ENCODE measurements at regions not wholly inside any gene's neighbourhood (a gene's known extent, or its start where the extent isn't known, plus 50 kb on each side); places are given as distances from the start of the nearest gene placed in this dataset.

GRCh38 chr18:76139844-76140243 is 355.2 kb downstream of the ZNF516 start:
- Histone ChIP-seq H3K9me2 (replicated peaks; ENCODE audit: insufficient read depth, low read length) (no peaks in the 10 kb centered on the region), H3K4me2 (ENCODE audit: low read depth, low read length) (no peak overlapping the region), H3K27ac (ENCODE audit: low read length) (no peak overlapping the region), H3K79me2 (ENCODE audit: low read length) (no peaks in the 10 kb centered on the region), H3K9me3 (replicated peaks; ENCODE audit: insufficient read depth, low read length) (no peaks in the 10 kb centered on the region), H2AFZ (ENCODE audit: low read length) (no peak overlapping the region), H3K4me3 (ENCODE audit: low read length) (no peak overlapping the region), H3K4me1 (ENCODE audit: low read length) (no peaks in the 10 kb centered on the region), H3F3A (ENCODE audit: insufficient read depth, low read length) (no peaks in the 10 kb centered on the region), H3K27me3 (replicated peaks; ENCODE audit: insufficient read depth, low read length) (no peaks in the 10 kb centered on the region), H3K36me3 (replicated peaks; ENCODE audit: insufficient read depth, low read length) (no peaks in the 10 kb centered on the region), H3K9ac (ENCODE audit: low read length) (no peak overlapping the region), H4K20me1 (ENCODE audit: insufficient read depth, low read length) (no peaks in the 10 kb centered on the region)
- DNase-seq: no peak
- TF ChIP-seq, protein P1, sequence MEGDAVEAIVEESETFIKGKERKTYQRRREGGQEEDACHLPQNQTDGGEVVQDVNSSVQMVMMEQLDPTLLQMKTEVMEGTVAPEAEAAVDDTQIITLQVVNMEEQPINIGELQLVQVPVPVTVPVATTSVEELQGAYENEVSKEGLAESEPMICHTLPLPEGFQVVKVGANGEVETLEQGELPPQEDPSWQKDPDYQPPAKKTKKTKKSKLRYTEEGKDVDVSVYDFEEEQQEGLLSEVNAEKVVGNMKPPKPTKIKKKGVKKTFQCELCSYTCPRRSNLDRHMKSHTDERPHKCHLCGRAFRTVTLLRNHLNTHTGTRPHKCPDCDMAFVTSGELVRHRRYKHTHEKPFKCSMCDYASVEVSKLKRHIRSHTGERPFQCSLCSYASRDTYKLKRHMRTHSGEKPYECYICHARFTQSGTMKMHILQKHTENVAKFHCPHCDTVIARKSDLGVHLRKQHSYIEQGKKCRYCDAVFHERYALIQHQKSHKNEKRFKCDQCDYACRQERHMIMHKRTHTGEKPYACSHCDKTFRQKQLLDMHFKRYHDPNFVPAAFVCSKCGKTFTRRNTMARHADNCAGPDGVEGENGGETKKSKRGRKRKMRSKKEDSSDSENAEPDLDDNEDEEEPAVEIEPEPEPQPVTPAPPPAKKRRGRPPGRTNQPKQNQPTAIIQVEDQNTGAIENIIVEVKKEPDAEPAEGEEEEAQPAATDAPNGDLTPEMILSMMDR (IDR thresholded peaks at IDR 0.05; ENCODE audit: low read length): no peak
- TF ChIP-seq EZH2 (optimal IDR thresholded peaks at IDR 0.05; ENCODE audit: low read depth, low read length) (no peak), EZH2phosphoT487 (IDR thresholded peaks at IDR 0.05; ENCODE audit: low read length) (no peak)

DNA sequence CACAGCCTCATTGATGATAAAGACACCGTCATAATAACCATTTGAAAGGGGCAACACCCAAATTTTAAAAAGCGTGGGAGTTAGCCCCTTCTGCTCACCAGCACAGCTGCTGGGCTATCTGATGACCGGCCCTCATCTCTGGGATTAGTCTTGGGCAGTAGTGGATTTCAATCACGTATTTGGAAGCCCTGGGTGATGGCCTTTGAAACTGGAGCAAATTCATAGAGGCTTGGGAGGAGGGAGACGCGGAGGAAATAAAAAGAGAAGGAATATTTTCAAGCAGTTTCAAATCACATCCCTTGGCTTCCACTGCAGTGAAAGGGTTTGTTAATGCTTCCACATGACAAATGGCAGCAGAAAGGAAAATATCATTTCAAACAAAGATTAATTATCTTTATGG is 357.8 kb downstream of the ZNF516 start:
- H3K4me1 ChIP-seq (ENCODE audit: low read length): no peaks in the 10 kb centered on the region
- no peaks in the 10 kb centered on the region for H3K79me2 ChIP-seq (ENCODE audit: low read length)
- no peaks in the 10 kb centered on the region for H3F3A ChIP-seq (ENCODE audit: insufficient read depth, low read length)
- H3K36me3 ChIP-seq (replicated peaks; ENCODE audit: insufficient read depth, low read length): no peaks in the 10 kb centered on the region
- no peak for TF ChIP-seq EZH2phosphoT487 (IDR thresholded peaks at IDR 0.05; ENCODE audit: low read length)
- no peak for TF ChIP-seq EZH2 (optimal IDR thresholded peaks at IDR 0.05; ENCODE audit: low read depth, low read length)
- TF ChIP-seq, protein P1 (IDR thresholded peaks at IDR 0.05; ENCODE audit: low read length): no peak
- no peaks in the 10 kb centered on the region for H3K9me3 ChIP-seq (replicated peaks; ENCODE audit: insufficient read depth, low read length)
- no peak overlapping the region for H3K27ac ChIP-seq (ENCODE audit: low read length)
- DNase-seq: no peak
- no peak overlapping the region for H3K4me2 ChIP-seq (ENCODE audit: low read depth, low read length)
- no peak overlapping the region for H2AFZ ChIP-seq (ENCODE audit: low read length)
- no peaks in the 10 kb centered on the region for H3K9me2 ChIP-seq (replicated peaks; ENCODE audit: insufficient read depth, low read length)
- H3K27me3 ChIP-seq (replicated peaks; ENCODE audit: insufficient read depth, low read length): no peaks in the 10 kb centered on the region
- no peak overlapping the region for H3K4me3 ChIP-seq (ENCODE audit: low read length)
- H4K20me1 ChIP-seq (ENCODE audit: insufficient read depth, low read length): no peaks in the 10 kb centered on the region
- H3K9ac ChIP-seq (ENCODE audit: low read length): no peak overlapping the region

DNA sequence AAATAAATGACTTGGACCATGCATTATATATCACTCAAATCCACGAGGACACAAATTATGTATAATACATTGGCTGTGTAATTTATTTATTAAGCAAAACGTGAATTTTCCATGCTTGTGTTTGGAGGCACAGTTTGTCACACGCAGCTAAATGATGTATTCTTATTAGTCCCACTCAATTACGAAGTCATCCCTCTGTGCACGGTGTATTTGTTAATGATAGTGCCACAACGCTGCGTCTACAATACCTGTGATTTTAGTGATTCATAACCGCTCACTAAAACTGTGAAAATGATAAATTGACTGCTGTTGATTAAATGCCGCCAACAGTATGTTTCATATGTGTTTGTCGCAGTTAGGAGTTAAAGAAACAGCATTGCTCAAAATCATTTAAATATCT is 358.3 kb downstream of the ZNF516 start:
- TF ChIP-seq, protein P1 (IDR thresholded peaks at IDR 0.05; ENCODE audit: low read length): no peak
- TF ChIP-seq EZH2 (optimal IDR thresholded peaks at IDR 0.05; ENCODE audit: low read depth, low read length): no peak
- TF ChIP-seq EZH2phosphoT487 (IDR thresholded peaks at IDR 0.05; ENCODE audit: low read length): no peak

More for the DNA sequence above, 358.3 kb downstream of the ZNF516 start:
- no peak overlapping the region for H3K4me2 ChIP-seq (ENCODE audit: low read depth, low read length)
- no peaks in the 10 kb centered on the region for H3K79me2 ChIP-seq (ENCODE audit: low read length)
- no peak overlapping the region for H2AFZ ChIP-seq (ENCODE audit: low read length)
- no peaks in the 10 kb centered on the region for H3F3A ChIP-seq (ENCODE audit: insufficient read depth, low read length)
- DNase-seq: no peak
- H3K27ac ChIP-seq (ENCODE audit: low read length): no peak overlapping the region
- H3K9me2 ChIP-seq (replicated peaks; ENCODE audit: insufficient read depth, low read length): no peaks in the 10 kb centered on the region
- H4K20me1 ChIP-seq (ENCODE audit: insufficient read depth, low read length): no peaks in the 10 kb centered on the region
- no peaks in the 10 kb centered on the region for H3K4me1 ChIP-seq (ENCODE audit: low read length)
- H3K4me3 ChIP-seq (ENCODE audit: low read length): no peak overlapping the region
- H3K9ac ChIP-seq (ENCODE audit: low read length): no peak overlapping the region
- H3K36me3 ChIP-seq (replicated peaks; ENCODE audit: insufficient read depth, low read length): no peaks in the 10 kb centered on the region
- H3K9me3 ChIP-seq (replicated peaks; ENCODE audit: insufficient read depth, low read length): no peaks in the 10 kb centered on the region
- no peaks in the 10 kb centered on the region for H3K27me3 ChIP-seq (replicated peaks; ENCODE audit: insufficient read depth, low read length)
